ENCODE measurements at regions not wholly inside any gene's neighbourhood (a gene's known extent, or its start where the extent isn't known, plus 50 kb on each side); places are given as distances from the start of the nearest gene placed in this dataset.

DNA sequence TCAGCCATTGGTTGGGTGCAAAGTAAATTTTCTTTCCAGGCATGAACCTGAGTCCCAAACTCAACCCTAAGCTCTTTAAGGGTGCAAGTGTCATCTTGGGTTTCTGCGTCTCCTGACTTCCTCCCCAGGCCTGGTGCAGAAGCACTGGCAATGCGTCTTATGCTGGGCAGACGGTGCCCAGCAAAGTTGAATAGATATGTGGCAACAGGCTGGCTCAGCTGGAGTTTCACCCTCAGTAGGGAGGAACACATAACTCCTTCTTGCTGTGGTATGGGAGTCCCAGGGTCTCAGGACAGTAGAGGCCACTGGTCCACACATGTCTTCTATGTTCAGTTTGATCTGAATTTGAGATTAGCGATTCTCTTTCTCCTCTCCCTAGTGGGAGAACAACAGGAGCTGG lies 181.3 kb downstream of the RPS24 start:
- Histone ChIP-seq H4K20me1 (ENCODE audit: insufficient read depth, low read length) (no peaks in the 10 kb centered on the region), H3K4me3 (ENCODE audit: low read depth, low read length, poor library complexity, severe bottlenecking) (no peak overlapping the region), H3K79me2 (ENCODE audit: insufficient read depth, low read depth, low read length) (no peaks in the 10 kb centered on the region), H3K4me2 (ENCODE audit: low read length) (no peak overlapping the region), H3K9me3 (ENCODE audit: low read length) (no peaks in the 10 kb centered on the region), H3K27ac (ENCODE audit: low read depth, low read length, poor library complexity, severe bottlenecking) (no peak overlapping the region), H2AFZ (ENCODE audit: low read length) (no peak overlapping the region), H3K9me2 (ENCODE audit: insufficient read depth, low read length) (no peaks in the 10 kb centered on the region), H3K4me1 (ENCODE audit: insufficient read depth, low read length, poor library complexity, severe bottlenecking) (peaks cover 2% of the 10 kb centered on the region), H3K36me3 (ENCODE audit: insufficient read depth, low read length) (no peaks in the 10 kb centered on the region)
- intact Hi-C loops (cut with micrococcal nuclease; ENCODE audit: unreplicated experiment): loop anchor here (5.0 kb wide), 1 partner anchor 982 kb away; no protein-coding TSS in a partner anchor
- TF ChIP-seq CTCF (conservative IDR thresholded peaks at IDR 0.05; ENCODE audit: low read length) (no peak), EZH2phosphoT487 (IDR thresholded peaks at IDR 0.05; ENCODE audit: borderline replicate concordance, low read depth, low read length) (no peak)
- no TSS peak for BruUV-seq (replicated peaks)
- no peak for DNase-seq (ENCODE audit: low spot score)
- ChIA-PET POLR2A (interaction anchor here (1.5 kb wide), 1 partner anchor 48 kb away, joined by 4 read pairs; no protein-coding TSS in a partner anchor), CTCF (ENCODE audit: unreplicated experiment) (no interaction called here)

- Histone ChIP-seq H4K20me1 (ENCODE audit: insufficient read depth, low read length) (no peaks in the 10 kb centered on the region), H2AFZ (ENCODE audit: low read length) (no peak overlapping the region), H3K27ac (ENCODE audit: low read depth, low read length, poor library complexity, severe bottlenecking) (no peak overlapping the region), H3K9me2 (ENCODE audit: insufficient read depth, low read length) (no peaks in the 10 kb centered on the region), H3K9me3 (ENCODE audit: low read length) (no peaks in the 10 kb centered on the region), H3K4me2 (ENCODE audit: low read length) (no peak overlapping the region), H3K4me1 (ENCODE audit: insufficient read depth, low read length, poor library complexity, severe bottlenecking) (no peaks in the 10 kb centered on the region), H3K4me3 (ENCODE audit: low read depth, low read length, poor library complexity, severe bottlenecking) (no peak overlapping the region), H3K36me3 (ENCODE audit: insufficient read depth, low read length) (no peaks in the 10 kb centered on the region), H3K79me2 (ENCODE audit: insufficient read depth, low read depth, low read length) (no peaks in the 10 kb centered on the region)
- TF ChIP-seq CTCF (conservative IDR thresholded peaks at IDR 0.05; ENCODE audit: low read length) (no peak), EZH2phosphoT487 (IDR thresholded peaks at IDR 0.05; ENCODE audit: borderline replicate concordance, low read depth, low read length) (no peak)
- BruUV-seq (replicated peaks): no TSS peak
- ChIA-PET CTCF (ENCODE audit: unreplicated experiment) (no interaction called here), POLR2A (interaction anchor here (1.5 kb wide), 1 partner anchor 48 kb away, joined by 4 read pairs; no protein-coding TSS in a partner anchor)
- DNase-seq (ENCODE audit: low spot score): no peak
- intact Hi-C loops (cut with micrococcal nuclease; ENCODE audit: unreplicated experiment): no loop called here
Observed at GRCh38 chr10:78215645-78216044, 182.0 kb downstream of the RPS24 start.

DNA sequence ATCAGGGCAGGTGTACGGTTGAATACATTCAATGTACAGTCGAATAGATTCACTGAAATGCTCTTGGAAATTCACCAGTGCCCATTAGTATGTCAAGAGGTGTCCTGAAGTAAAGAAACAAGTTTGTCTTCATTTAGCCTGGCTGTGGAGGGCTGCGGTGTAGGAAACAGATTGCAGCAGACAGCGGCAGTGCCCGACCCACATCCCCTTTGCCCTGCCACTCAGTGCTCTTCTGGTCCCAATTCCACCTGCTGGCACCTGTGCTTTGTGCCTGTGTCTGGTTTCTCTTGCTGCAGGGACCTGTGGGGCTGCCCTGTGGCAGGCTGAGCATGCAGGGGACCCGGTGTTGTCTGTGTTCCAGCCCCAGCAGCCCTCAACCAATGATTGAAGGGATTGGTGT lies 183.7 kb downstream of the RPS24 start:
- H4K20me1 ChIP-seq (ENCODE audit: insufficient read depth, low read length): no peaks in the 10 kb centered on the region
- no peaks in the 10 kb centered on the region for H3K9me2 ChIP-seq (ENCODE audit: insufficient read depth, low read length)
- BruUV-seq (replicated peaks): no TSS peak
- H2AFZ ChIP-seq (ENCODE audit: low read length): no peak overlapping the region
- H3K36me3 ChIP-seq (ENCODE audit: insufficient read depth, low read length): no peaks in the 10 kb centered on the region
- no peaks in the 10 kb centered on the region for H3K9me3 ChIP-seq (ENCODE audit: low read length)
- H3K4me1 ChIP-seq (ENCODE audit: insufficient read depth, low read length, poor library complexity, severe bottlenecking): no peaks in the 10 kb centered on the region
- CTCF ChIA-PET (ENCODE audit: unreplicated experiment): no interaction called here
- H3K27ac ChIP-seq (ENCODE audit: low read depth, low read length, poor library complexity, severe bottlenecking): no peak overlapping the region
- POLR2A ChIA-PET: no interaction called here
- H3K4me2 ChIP-seq (ENCODE audit: low read length): no peak overlapping the region
- intact Hi-C loops (cut with micrococcal nuclease; ENCODE audit: unreplicated experiment): no loop called here
- TF ChIP-seq CTCF (conservative IDR thresholded peaks at IDR 0.05; ENCODE audit: low read length): no peak
- no peaks in the 10 kb centered on the region for H3K79me2 ChIP-seq (ENCODE audit: insufficient read depth, low read depth, low read length)
- DNase-seq (ENCODE audit: low spot score): no peak
- H3K4me3 ChIP-seq (ENCODE audit: low read depth, low read length, poor library complexity, severe bottlenecking): no peak overlapping the region

All from OCI-LY7 (cell line).